HG03575 (cell line): ENCODE measurements at regions not wholly inside any gene's neighbourhood (a gene's known extent, or its start where the extent isn't known, plus 50 kb on each side); places are given as distances from the start of the nearest gene placed in this dataset.
"Not testable (repeated sequence)": the region's sequence is repeated elsewhere in the genome, so short reads cannot be mapped to it uniquely, and the experiment has no call there.

ENCODE experiments used
- ATAC-seq: cut with Tn5 transposase; IDR thresholded peaks from one replicate; pipeline ENCODE4 v1.9.1; 2021; ENCODE audit not compliant: unreplicated experiment, insufficient number of reproducible peaks, low FRiP score; ENCODE audit errors: extremely low read depth

DNA sequence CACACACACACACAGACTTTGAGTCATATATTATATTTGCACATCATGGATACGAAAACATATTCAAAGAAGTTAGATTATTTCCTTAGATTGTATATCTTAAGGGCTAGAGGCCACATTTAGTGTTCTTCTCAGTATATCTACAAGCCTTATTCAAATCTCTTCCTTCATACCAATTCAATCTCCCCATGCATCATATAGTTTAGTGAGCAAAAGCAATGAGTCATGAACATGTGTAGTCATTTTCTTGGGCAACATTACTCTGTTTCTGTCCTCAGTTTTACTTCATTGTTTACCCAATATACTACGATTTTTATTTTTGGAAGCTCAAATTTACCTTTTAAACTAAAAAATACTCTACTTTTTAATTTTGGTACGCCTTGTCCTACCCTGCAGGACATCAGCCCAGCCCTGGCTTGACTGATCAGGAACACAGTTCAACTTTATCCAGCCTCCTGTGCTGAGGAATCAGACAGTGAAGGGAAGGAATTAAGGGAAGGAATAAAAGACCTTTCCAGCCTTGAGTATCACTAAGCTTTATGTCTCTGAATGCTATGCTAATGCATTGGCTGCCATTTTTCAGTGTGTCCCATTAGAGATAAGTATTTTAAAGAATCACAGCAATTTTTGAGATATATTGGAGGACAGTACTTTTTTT, 101.7 kb upstream of the FST start:
- ATAC-seq, result no peak

GRCh38 chr5:53386341-53386740, 94.1 kb upstream of the FST start:
- no peak for ATAC-seq

DNA sequence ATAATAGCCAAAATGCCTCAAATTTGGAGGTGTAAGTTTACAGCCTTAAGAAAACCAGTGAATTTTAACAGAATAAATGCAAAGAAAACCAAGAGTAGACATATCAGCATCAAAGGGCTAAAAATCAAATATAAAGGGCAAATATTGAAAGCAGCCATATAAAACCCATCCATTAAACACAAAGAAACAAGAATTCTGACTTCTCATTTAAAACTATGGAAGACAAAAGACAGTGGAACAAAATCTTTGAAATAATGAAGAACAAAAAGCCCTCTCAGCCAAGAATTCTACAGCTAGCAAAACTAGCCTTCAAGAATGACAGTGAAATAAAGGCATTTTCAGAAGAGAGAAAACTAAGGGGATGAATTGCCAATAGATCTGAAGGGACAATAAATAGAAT, 91.3 kb upstream of the FST start:
- ATAC-seq, result no peak

DNA sequence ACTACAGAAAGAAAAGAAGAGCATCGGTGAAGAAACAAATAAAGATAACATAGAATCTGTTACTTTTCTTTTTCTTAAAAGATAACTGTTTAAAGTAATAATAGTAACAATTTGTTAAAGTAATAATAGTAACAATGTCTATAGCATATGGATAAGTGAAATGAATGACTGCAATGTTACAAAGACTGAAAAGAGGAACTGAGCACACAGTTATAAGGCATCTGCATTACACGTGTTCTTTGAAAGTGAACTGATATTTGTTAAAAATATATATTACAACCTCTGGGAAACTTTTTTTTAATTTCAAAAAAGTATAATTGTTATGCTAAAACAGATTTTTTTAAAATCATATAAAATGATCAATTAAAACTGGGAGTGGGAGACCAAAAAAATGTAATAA, 88.4 kb upstream of the FST start:
- ATAC-seq, result no peak

- ATAC-seq, result no peak
Observed at GRCh38 chr5:53394808-53395207, 85.6 kb upstream of the FST start.

GRCh38 chr5:53397141-53397757, 83.2 kb upstream of the FST start:
- ATAC-seq, result no peak

GRCh38 chr5:53397845-53398244, 82.6 kb upstream of the FST start:
- ATAC-seq, result no peak

DNA sequence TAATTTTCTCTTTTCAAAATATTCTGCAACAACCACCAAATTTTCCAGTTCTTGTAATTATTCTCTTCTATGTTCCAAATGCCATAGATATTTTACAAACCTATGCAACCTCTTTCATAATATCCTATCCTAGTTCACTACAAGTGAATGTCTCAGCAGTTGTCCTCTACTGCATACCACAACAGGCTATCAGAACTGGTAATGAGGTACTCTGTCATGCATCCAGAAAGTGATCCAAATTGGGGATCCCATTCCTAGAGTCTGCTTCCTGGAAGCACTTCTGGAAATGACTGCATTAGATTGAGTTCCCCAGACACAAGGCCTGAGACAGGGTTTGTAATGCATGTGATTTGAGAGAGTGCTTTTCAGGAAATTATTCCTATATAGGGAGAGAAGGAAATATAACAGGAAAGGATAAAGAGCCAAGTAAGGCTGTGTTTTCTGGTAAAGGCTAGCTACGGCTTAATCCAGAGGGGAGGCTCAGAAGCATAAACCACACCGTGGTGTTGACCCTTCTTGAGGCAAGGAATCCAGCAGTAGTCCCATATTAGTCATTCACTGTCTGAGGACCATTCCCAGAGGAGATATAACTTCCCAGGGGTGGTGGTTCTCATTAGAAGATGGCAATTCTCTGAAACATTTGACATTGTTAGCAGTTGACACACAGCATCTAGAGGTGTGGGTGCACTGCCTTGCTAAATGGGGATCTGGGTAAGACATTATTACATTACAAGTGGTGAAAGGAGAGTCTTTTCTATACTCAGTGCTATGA, 80.3 kb upstream of the FST start:
- ATAC-seq, result no peak

GRCh38 chr5:53403291-53403690, 77.1 kb upstream of the FST start:
- no peak for ATAC-seq

DNA sequence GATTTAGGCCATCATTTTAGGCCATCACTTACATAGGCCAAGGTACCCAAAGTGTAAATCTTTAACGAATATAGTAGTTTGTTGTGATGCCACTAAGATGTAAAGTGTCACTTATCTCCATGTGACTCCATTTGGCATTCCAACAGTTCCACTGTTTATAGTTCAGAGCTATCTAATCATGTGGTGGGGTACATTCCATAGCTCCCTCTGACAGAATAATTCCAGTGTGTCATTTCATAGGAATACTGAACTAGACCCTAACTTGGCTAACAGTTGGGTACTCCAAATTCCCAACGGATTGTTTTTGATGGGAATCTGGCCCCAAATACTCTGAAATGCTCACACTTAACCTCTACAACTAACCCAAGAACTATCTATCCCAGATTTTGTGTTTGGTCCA, 76.7 kb upstream of the FST start:
- no peak for ATAC-seq

DNA sequence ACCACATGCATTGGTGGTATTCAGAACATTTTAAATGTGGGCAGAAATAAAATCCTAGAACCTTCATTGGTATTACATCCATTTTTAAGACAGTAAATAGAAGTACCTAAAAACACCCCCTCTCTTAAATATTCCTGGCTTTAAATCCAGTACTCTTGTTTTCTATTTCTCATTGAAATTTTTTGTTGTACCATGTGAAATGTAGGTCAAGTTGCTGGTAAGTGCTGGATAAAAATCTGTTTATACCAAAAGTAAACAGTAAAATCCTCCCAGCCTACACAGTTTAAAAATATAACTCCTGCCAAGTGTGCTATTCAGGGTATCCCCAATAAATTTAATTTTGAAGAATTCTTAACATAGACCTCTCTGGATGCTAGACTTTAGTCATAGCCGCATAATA, 75.0 kb upstream of the FST start:
- ATAC-seq, result no peak

GRCh38 chr5:53406630-53407316, 73.7 kb upstream of the FST start:
- no peak for ATAC-seq

DNA sequence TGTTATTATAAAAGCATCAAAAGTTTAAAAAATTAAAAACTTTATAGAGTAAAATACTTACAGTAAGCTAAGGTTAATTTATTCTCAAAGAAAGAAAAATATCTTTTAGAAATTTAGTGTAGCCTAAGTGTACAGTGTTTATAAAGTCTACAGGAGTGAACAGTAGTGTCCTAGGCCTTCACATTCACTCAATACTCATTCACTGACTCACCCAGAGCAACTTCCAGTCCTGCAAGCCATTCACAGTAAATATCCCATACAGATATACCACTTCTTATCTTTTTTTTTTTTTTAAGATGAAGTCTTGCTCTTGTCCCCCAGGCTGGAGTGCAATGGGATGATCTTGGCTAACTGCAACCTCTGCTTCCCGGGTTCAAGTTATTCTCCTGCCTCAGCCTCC, 73.1 kb upstream of the FST start:
- ATAC-seq, result no peak

- no peak for ATAC-seq
Observed at GRCh38 chr5:53411388-53411787, 69.0 kb upstream of the FST start.

DNA sequence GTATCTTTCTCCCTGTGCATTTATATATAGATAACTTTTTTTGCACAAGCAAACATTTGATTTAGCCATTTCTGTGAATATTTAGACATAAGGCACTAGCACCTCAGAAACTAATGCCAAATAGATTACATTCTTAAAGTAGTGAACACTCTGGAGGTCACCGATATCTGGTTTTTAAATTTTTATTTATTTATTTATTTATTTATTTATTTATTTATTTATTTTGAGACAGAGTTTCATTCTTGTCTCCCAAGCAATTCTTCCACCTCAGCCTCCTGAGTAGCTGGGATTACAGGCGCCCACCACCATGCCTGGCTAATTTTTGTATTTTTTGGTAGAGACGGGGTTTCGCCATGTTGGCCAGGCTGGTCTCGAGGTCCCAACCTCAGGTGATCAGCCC, 67.9 kb upstream of the FST start:
- ATAC-seq, result not testable (repeated sequence)

- ATAC-seq, result no peak
Observed at GRCh38 chr5:53416144-53416738, 64.2 kb upstream of the FST start.

- ATAC-seq, result no peak
Observed at GRCh38 chr5:53418409-53418808, 62.0 kb upstream of the FST start.

- ATAC-seq, result no peak
Observed at GRCh38 chr5:53418826-53419658, 61.4 kb upstream of the FST start.

GRCh38 chr5:53422539-53422938, 57.9 kb upstream of the FST start:
- ATAC-seq, result no peak
